HFFc6 (cell line): ENCODE measurements at regions not wholly inside any gene's neighbourhood (a gene's known extent, or its start where the extent isn't known, plus 50 kb on each side); places are given as distances from the start of the nearest gene placed in this dataset.

Experiments used
- DNase-seq: peaks from one replicate; pipeline ENCODE4 v3.0.0-alpha.2; 2018
- H3K27ac Mint-ChIP-seq: 2 replicates; pipeline ENCODE4 v1.8.0; 2020; ENCODE audit warnings: mild to moderate bottlenecking, mixed read lengths
- H3K27me3 Mint-ChIP-seq: 2 replicates; pipeline ENCODE4 v1.8.0; 2021; ENCODE audit warnings: mild to moderate bottlenecking, moderate library complexity, mixed read lengths; ENCODE audit not compliant: insufficient read depth
- H3K36me3 Mint-ChIP-seq: 2 replicates; pipeline ENCODE4 v1.8.0; 2021; ENCODE audit warnings: low read depth, mixed read lengths
- H3K4me1 Mint-ChIP-seq: 2 replicates; pipeline ENCODE4 v1.8.0; 2020; ENCODE audit warnings: low read depth, mixed read lengths
- H3K4me3 Mint-ChIP-seq: 2 replicates; pipeline ENCODE4 v1.8.0; 2020; ENCODE audit warnings: mild to moderate bottlenecking, moderate library complexity, mixed read lengths
- H3K9me3 Mint-ChIP-seq: 2 replicates; pipeline ENCODE4 v1.8.0; 2020; ENCODE audit warnings: mild to moderate bottlenecking, mixed read lengths
- CTCF ChIP-seq: fragments of 200-600 bp; sonication (generic); IDR thresholded peaks from 2 replicates; pipeline ENCODE4 v1.5.0; 2021; ENCODE audit warnings: antibody characterized with exemption, mild to moderate bottlenecking

GRCh38 chr21:41582866-41583265, 74.9 kb upstream of the TMPRSS2 start:
- Mint-ChIP-seq H3K36me3 (peaks cover 4% of the 10 kb centered on the region; the same call in 1 of the 2 replicates), H3K4me1 (no peaks in the 10 kb centered on the region), H3K27ac (no peak overlapping the region)

GRCh38 chr21:41582298-41582840, 74.4 kb upstream of the TMPRSS2 start:
- Mint-ChIP-seq H3K27me3 (peaks cover 9% of the 10 kb centered on the region), H3K4me3 (no peak overlapping the region)

More at GRCh38 chr21:41582866-41583265, 74.9 kb upstream of the TMPRSS2 start:
- Mint-ChIP-seq H3K27me3 (peaks cover 9% of the 10 kb centered on the region), H3K4me3 (no peak overlapping the region), H3K9me3 (peaks cover 14% of the 10 kb centered on the region)
- no peak for TF ChIP-seq CTCF
- DNase-seq, result no peak

GRCh38 chr21:41581592-41582228, 73.8 kb upstream of the TMPRSS2 start:
- no peak overlapping the region for H3K27ac Mint-ChIP-seq
- TF ChIP-seq CTCF, result no peak; the same call in 1 of the 2 replicates
- peaks cover 9% of the 10 kb centered on the region for H3K27me3 Mint-ChIP-seq
- DNase-seq, result no peak
- peaks cover 5% of the 10 kb centered on the region; the same call in 1 of the 2 replicates for H3K36me3 Mint-ChIP-seq
- H3K4me1 Mint-ChIP-seq, result no peaks in the 10 kb centered on the region
- peaks cover 21% of the 10 kb centered on the region for H3K9me3 Mint-ChIP-seq
- H3K4me3 Mint-ChIP-seq, result no peak overlapping the region

More at GRCh38 chr21:41582298-41582840, 74.4 kb upstream of the TMPRSS2 start:
- Mint-ChIP-seq H3K9me3 (peaks cover 18% of the 10 kb centered on the region), H3K27ac (no peak overlapping the region), H3K36me3 (peaks cover 5% of the 10 kb centered on the region; the same call in 1 of the 2 replicates), H3K4me1 (no peaks in the 10 kb centered on the region)
- no peak for DNase-seq
- no peak for TF ChIP-seq CTCF

- TF ChIP-seq CTCF, result no peak
- peaks cover 21% of the 10 kb centered on the region for H3K9me3 Mint-ChIP-seq
- peaks cover 5% of the 10 kb centered on the region; the same call in 1 of the 2 replicates for H3K36me3 Mint-ChIP-seq
- H3K27ac Mint-ChIP-seq, result no peak overlapping the region
- no peak for DNase-seq
- H3K27me3 Mint-ChIP-seq, result peaks cover 7% of the 10 kb centered on the region
- H3K4me3 Mint-ChIP-seq, result no peak overlapping the region
- no peaks in the 10 kb centered on the region for H3K4me1 Mint-ChIP-seq
These were observed 73.0 kb upstream of the TMPRSS2 start for GRCh38 chr21:41580758-41581554.

- Mint-ChIP-seq H3K27me3 (peaks cover 7% of the 10 kb centered on the region), H3K27ac (no peak overlapping the region), H3K36me3 (peaks cover 5% of the 10 kb centered on the region; the same call in 1 of the 2 replicates), H3K4me1 (no peaks in the 10 kb centered on the region), H3K9me3 (peaks cover 21% of the 10 kb centered on the region), H3K4me3 (no peak overlapping the region)
- no peak for DNase-seq
- no peak for TF ChIP-seq CTCF
These were observed 71.7 kb upstream of the TMPRSS2 start for GRCh38 chr21:41579692-41580091.
